GM19023 (cell line): ENCODE measurements at regions not wholly inside any gene's neighbourhood (a gene's known extent, or its start where the extent isn't known, plus 50 kb on each side); places are given as distances from the start of the nearest gene placed in this dataset.
A peak's percentile ranks its signal among the peaks of the same experiment; 100 is the strongest.

ENCODE experiments used
- ATAC-seq: cut with Tn5 transposase; IDR thresholded peaks from one replicate; pipeline ENCODE4 v1.9.1; 2021; ENCODE audit warnings: mild to moderate bottlenecking, moderate library complexity; ENCODE audit not compliant: unreplicated experiment

GRCh38 chrX:13110433-13111324 lies 66.3 kb upstream of the FAM9C start:
- ATAC-seq: no peak

GRCh38 chrX:13109817-13110216 lies 65.4 kb upstream of the FAM9C start:
- ATAC-seq: no peak

- ATAC-seq: no peak
Observed at GRCh38 chrX:13103914-13104274, 59.5 kb upstream of the FAM9C start.

DNA sequence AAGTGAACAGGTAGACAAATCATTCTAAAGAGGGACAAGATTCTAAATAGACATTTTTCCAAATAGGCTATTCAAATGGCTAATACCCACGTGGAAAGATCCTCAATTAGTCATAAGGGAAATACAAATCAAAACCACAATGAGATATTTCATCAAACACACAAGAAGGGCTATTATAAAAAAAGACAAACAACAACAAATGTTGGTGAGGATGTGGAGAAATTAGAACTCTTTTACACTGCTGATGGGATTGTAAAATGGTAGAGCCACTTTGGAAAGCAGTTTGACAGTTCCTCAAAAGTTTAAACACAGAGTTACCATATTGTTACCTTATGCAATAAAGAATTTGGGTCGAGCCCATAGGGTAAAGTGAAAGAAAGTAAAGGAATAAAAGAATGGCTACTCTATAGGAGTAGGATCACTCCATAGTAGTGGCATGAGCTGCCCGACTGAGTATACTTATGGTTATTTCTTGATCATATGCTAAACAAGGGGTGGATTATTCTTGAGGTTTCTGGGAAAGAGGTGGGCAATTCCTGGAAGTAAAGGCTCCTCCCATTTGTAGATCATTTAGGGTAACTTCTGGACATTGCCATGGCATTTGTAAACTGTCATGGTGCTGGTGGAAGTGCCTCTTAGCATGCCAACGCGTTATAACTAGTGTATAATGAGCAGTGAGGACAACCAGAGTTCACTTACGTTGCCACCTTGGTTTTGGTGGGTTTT lies 58.9 kb upstream of the FAM9C start:
- no peak for ATAC-seq

DNA sequence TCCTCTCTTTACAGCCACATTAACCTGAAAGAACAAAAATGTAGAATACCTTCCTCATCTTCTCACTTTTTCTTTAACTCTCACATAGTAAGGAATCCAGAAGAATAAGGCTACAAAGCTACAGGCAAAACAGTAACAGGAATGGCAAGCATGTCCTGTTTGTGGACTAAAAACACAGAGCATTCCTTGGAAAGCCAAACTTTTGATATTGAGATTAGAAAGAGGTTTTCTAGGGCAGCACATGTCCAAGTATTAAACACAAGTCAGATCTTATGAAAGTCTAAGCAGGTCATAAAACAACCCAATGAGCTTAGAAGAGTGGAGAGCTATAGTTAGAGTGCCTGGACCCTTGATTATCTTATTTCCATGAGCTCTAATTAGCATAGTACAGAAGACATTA lies 58.2 kb upstream of the FAM9C start:
- ATAC-seq: no peak

- peak; percentile 47 for ATAC-seq
Observed at GRCh38 chrX:13101441-13102139, 57.2 kb upstream of the FAM9C start.

DNA sequence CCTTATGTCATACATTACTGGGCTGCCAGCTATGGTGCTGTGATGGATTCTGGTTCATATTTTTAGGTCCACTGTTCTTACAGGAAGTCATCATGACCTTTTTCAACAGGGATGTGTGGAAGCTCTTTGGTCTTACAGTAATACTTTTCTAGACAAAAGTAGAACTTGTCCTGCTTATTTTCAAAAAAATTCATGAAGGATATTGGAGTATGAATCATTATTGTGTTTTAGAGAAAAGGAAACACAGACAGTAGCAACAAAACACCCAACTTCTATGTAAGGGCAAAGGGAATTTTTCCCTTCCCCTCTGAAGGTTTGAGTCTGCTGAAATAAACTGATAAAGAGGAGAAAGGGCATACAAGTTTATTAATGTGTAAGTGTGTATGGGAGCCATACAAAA lies 54.7 kb upstream of the FAM9C start:
- no peak for ATAC-seq

DNA sequence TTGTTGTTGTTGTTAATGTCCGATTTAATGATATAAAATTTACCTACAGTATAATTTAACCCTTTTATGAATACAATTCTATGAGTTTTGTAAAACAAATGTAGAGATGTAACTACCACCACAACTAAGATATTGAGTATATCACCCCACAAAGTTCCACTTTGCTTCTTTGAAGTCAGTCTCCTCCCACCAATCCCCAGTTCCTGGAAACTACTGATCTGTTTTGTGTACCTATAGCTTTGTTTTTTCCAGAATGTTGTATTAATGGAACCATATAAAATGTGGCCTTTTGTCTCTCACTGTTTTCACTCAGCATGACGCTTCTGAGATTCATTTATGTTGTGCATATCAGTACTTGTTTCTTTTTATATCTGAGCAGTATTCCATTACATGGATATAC lies 52.3 kb upstream of the FAM9C start:
- no peak for ATAC-seq

- ATAC-seq: no peak
Observed at GRCh38 chrX:13094828-13095341, 50.5 kb upstream of the FAM9C start.

DNA sequence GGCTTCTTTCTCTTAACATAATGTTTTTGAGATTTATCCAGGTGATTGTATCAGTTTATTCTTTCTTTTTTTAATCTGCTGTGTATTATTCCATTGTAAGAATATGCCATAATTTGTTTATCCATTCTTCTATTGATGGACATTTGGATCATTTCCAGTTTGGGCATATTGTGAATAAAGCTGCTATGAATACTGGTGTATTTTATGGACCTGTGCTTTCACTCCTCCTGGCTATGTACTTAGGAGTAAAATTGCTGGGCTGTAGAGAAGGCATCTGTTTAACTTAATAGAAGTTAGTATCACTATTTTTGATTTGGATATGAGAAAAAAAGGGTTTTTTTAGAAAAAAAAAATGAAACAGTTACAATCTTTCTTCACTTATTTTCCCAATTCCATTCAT lies 50.0 kb upstream of the FAM9C start:
- ATAC-seq: no peak
